Ascending aorta (tissue), 2 donors: ENCODE measurements at regions not wholly inside any gene's neighbourhood (a gene's known extent, or its start where the extent isn't known, plus 50 kb on each side); places are given as distances from the start of the nearest gene placed in this dataset.
"Not testable (repeated sequence)": the region's sequence is repeated elsewhere in the genome, so short reads cannot be mapped to it uniquely, and the experiment has no call there.

ENCODE experiments used
- DNase-seq, 2 donors: peaks; one replicate each; pipeline ENCODE4 v3.0.0-alpha.2; 2019; ENCODE audit warnings: low spot score in 2 of 2
- H3K27ac ChIP-seq, 2 donors: fragments of 200-600 bp; sonication (generic); one replicate each; pipeline ENCODE4 v1.5.1; 2016 to 2017; ENCODE audit warnings: mild to moderate bottlenecking in 1 of 2
- H3K27me3 ChIP-seq: fragments of 200-600 bp; sonication (generic); one replicate; pipeline ENCODE4 v1.5.1; 2017
- H3K36me3 ChIP-seq, 2 donors: fragments of 200-600 bp; sonication (generic); one replicate each; pipeline ENCODE4 v1.5.1; 2016
- H3K4me1 ChIP-seq, 2 donors: fragments of 200-600 bp; sonication (generic); one replicate each; pipeline ENCODE4 v1.5.1; 2016 to 2017; ENCODE audit warnings: mild to moderate bottlenecking in 1 of 2
- H3K4me3 ChIP-seq, 2 donors: fragments of 200-600 bp; sonication (generic); one replicate each; pipeline ENCODE4 v1.5.1; 2016 to 2017; ENCODE audit warnings: mild to moderate bottlenecking in 1 of 2
- H3K9me3 ChIP-seq, 2 donors: fragments of 200-600 bp; sonication (generic); one replicate each; pipeline ENCODE4 v1.5.1; 2016
- intact Hi-C: fragments of 100-400 bp; cut with DNase I; formaldehyde crosslinking; loops from one replicate; pipeline ENCODE4 v1.15.1; 2023
- TF ChIP-seq, protein P1 (sequence below), 3 experiments: fragments of 200-600 bp in 2 of 3; fragments of 450-650 bp in 1 of 3; sonication (generic) in 2 of 3; IDR thresholded peaks; one replicate each; pipeline ENCODE4 v1.5.1; 2016 to 2019; ENCODE audit warnings: antibody characterized with exemption in 3 of 3, mild to moderate bottlenecking in 1 of 3, moderate library complexity in 1 of 3

GRCh38 chr9:24009322-24009721 lies 183.3 kb upstream of the ELAVL2 start:
- TF ChIP-seq, protein P1, sequence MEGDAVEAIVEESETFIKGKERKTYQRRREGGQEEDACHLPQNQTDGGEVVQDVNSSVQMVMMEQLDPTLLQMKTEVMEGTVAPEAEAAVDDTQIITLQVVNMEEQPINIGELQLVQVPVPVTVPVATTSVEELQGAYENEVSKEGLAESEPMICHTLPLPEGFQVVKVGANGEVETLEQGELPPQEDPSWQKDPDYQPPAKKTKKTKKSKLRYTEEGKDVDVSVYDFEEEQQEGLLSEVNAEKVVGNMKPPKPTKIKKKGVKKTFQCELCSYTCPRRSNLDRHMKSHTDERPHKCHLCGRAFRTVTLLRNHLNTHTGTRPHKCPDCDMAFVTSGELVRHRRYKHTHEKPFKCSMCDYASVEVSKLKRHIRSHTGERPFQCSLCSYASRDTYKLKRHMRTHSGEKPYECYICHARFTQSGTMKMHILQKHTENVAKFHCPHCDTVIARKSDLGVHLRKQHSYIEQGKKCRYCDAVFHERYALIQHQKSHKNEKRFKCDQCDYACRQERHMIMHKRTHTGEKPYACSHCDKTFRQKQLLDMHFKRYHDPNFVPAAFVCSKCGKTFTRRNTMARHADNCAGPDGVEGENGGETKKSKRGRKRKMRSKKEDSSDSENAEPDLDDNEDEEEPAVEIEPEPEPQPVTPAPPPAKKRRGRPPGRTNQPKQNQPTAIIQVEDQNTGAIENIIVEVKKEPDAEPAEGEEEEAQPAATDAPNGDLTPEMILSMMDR (IDR thresholded peaks at IDR 0.05): no peak
- intact Hi-C loops: no loop called here
- Histone ChIP-seq H3K36me3 (no peaks in the 10 kb centered on the region), H3K27ac (no peak overlapping the region), H3K27me3 (no peaks in the 10 kb centered on the region), H3K9me3 (no peaks in the 10 kb centered on the region), H3K4me3 (no peak overlapping the region), H3K4me1 (no peaks in the 10 kb centered on the region)
- DNase-seq: no peak

- H3K9me3 ChIP-seq: no peaks in the 10 kb centered on the region
- H3K36me3 ChIP-seq: no peaks in the 10 kb centered on the region
- H3K27me3 ChIP-seq: no peaks in the 10 kb centered on the region
- TF ChIP-seq, protein P1 (IDR thresholded peaks at IDR 0.05): no peak
- H3K27ac ChIP-seq: no peak overlapping the region
- no peaks in the 10 kb centered on the region for H3K4me1 ChIP-seq
- intact Hi-C loops: no loop called here
- no peak overlapping the region for H3K4me3 ChIP-seq
- DNase-seq: no peak
Observed at GRCh38 chr9:24007185-24007584, 181.1 kb upstream of the ELAVL2 start.

DNA sequence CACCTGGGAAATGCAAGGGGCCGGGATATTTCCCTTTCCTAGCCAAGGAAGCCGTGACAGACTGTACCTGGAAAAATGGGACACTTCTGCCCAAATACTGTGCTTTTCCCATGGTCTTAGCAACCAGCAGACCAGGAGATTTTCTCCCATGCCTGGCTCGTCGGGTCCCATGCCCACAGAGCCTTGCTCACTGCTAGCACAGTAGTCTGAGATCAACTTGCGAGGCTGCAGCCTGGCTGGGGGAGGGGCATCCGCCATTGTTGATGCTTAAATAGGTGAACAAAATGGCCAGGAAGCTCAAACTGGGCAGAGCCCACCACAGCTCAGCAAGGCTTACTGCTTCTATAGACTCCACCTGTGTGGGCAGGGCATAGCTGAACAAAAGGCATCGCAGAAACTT lies 165.8 kb upstream of the ELAVL2 start:
- H3K27me3 ChIP-seq, H3K27ac ChIP-seq, H3K36me3 ChIP-seq, H3K4me1 ChIP-seq, H3K9me3 ChIP-seq, H3K4me3 ChIP-seq, DNase-seq, intact Hi-C loops: not testable (repeated sequence)

DNA sequence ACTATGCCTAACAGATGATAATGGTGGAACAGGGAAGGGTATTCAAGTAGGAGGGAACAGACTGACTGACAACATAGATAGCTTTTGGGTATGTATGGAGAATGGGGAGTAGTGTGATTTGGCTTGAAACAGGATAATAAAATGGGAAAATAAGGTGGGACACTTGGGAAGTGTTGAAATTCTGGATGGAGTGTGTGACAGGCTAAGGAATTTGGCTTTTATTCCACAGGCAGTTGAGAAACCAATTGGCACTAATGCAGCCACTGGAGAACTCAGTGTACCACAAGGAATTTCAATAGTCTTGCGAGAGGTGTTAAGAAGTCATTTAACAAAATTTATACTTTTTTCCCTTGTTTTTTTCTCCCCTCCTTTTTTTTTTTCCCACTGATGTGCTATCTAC lies 153.5 kb upstream of the ELAVL2 start:
- no peak for DNase-seq
- H3K9me3 ChIP-seq: no peaks in the 10 kb centered on the region
- H3K36me3 ChIP-seq: no peaks in the 10 kb centered on the region
- intact Hi-C loops: no loop called here
- TF ChIP-seq, protein P1 (IDR thresholded peaks at IDR 0.05): no peak
- H3K27me3 ChIP-seq: no peaks in the 10 kb centered on the region
- no peak overlapping the region for H3K4me3 ChIP-seq
- no peaks in the 10 kb centered on the region for H3K4me1 ChIP-seq
- no peak overlapping the region for H3K27ac ChIP-seq

- H3K27me3 ChIP-seq: no peaks in the 10 kb centered on the region
- TF ChIP-seq, protein P1 (IDR thresholded peaks at IDR 0.05): no peak
Observed at GRCh38 chr9:23962101-23962500, 136.1 kb upstream of the ELAVL2 start.

GRCh38 chr9:23945897-23946296 lies 119.9 kb upstream of the ELAVL2 start:
- Histone ChIP-seq H3K9me3 (peaks cover 0 to 10% of the 10 kb centered on the region in 2 donors), H3K27ac (no peak overlapping the region), H3K4me3 (no peak overlapping the region), H3K4me1 (no peaks in the 10 kb centered on the region), H3K27me3 (no peaks in the 10 kb centered on the region), H3K36me3 (no peaks in the 10 kb centered on the region)
- intact Hi-C loops: no loop called here
- TF ChIP-seq, protein P1 (IDR thresholded peaks at IDR 0.05): no peak
- DNase-seq: no peak

More at GRCh38 chr9:23962101-23962500, 136.1 kb upstream of the ELAVL2 start:
- Histone ChIP-seq H3K9me3 (peaks cover 0 to 11% of the 10 kb centered on the region in 2 donors), H3K4me3 (no peak overlapping the region), H3K36me3 (no peaks in the 10 kb centered on the region), H3K4me1 (no peaks in the 10 kb centered on the region), H3K27ac (no peak overlapping the region)
- intact Hi-C loops: no loop called here
- no peak for DNase-seq
